ENCODE measurements at regions not wholly inside any gene's neighbourhood (a gene's known extent, or its start where the extent isn't known, plus 50 kb on each side); places are given as distances from the start of the nearest gene placed in this dataset.

GRCh38 chr21:14844001-14844400 is 220.8 kb downstream of the NRIP1 start:
- no peak for TF ChIP-seq CTCF (conservative IDR thresholded peaks at IDR 0.05; ENCODE audit: low read depth, low read length)
- TF ChIP-seq EZH2phosphoT487 (IDR thresholded peaks at IDR 0.05; ENCODE audit: borderline replicate concordance, low read length), result no peak
- TF ChIP-seq EZH2 (IDR thresholded peaks at IDR 0.05; ENCODE audit: low read length, unreplicated experiment), result no peak
